ENCODE measurements at regions not wholly inside any gene's neighbourhood (a gene's known extent, or its start where the extent isn't known, plus 50 kb on each side); places are given as distances from the start of the nearest gene placed in this dataset.

GRCh38 chr21:18608226-18608625 is 204.6 kb upstream of the TMPRSS15 start:
- ChIA-PET RAD21 (ENCODE audit: low non-redundant PET in 1 of 2, low total read pairs in 2 of 2, uncharacterized antibody in 2 of 2, unreplicated experiment in 2 of 2) (no interaction called here), CTCF (no interaction called here), POLR2A (no interaction called here)
- no peak overlapping the region for H3K9ac ChIP-seq (ENCODE audit: low read length)
- H3K27me3 ChIP-seq (ENCODE audit: insufficient read depth, low read length): no peaks in the 10 kb centered on the region
- no peak overlapping the region for H3K4me2 ChIP-seq (ENCODE audit: low read length)
- no peaks in the 10 kb centered on the region for H4K20me1 ChIP-seq (ENCODE audit: insufficient read depth)
- H3K79me2 ChIP-seq (ENCODE audit: insufficient read depth, low read length): no peaks in the 10 kb centered on the region
- H3K4me1 ChIP-seq (ENCODE audit: control insufficient read depth in 1 of 2, insufficient read depth in 2 of 2, low read length in 2 of 2): no peaks in the 10 kb centered on the region
- DNase-seq (ENCODE audit: low read depth, low spot score) (no peak), ATAC-seq (no peak)
- intact Hi-C loops (cut with micrococcal nuclease): no loop called here
- no TSS peak for BruUV-seq (replicated peaks)
- H3K9me3 ChIP-seq (ENCODE audit: control insufficient read depth in 1 of 2, insufficient read depth in 1 of 2, low read depth in 1 of 2, low read length in 2 of 2): peaks cover 4 to 23% of the 10 kb centered on the region in 2 experiments; a peak in 2 of 4 replicates
- H3K4me3 ChIP-seq (replicated peaks in 1 of 2; ENCODE audit: low read depth in 1 of 2, low read length in 2 of 2): no peak overlapping the region
- no peak overlapping the region for H2AFZ ChIP-seq (ENCODE audit: low read depth, low read length, poor library complexity, severe bottlenecking)
- H3K36me3 ChIP-seq (ENCODE audit: control insufficient read depth in 1 of 2, insufficient read depth in 2 of 2, low read length in 2 of 2): no peaks in the 10 kb centered on the region
- H3K27ac ChIP-seq (ENCODE audit: low read depth, low read length): no peak overlapping the region
- TF ChIP-seq YY1 (IDR thresholded peaks at IDR 0.05; ENCODE audit: extremely low read depth, insufficient replicate concordance, low read depth, low read length): no peak
- TF ChIP-seq ELF1 (IDR thresholded peaks at IDR 0.05; ENCODE audit: borderline replicate concordance, low read depth): no peak
- TF ChIP-seq EZH2phosphoT487 (IDR thresholded peaks at IDR 0.05; ENCODE audit: borderline replicate concordance): no peak
- no peak for TF ChIP-seq CTCF (IDR thresholded peaks at IDR 0.05 in 2 of 3, conservative IDR thresholded peaks at IDR 0.05 in 1 of 3; ENCODE audit: borderline replicate concordance in 1 of 3, insufficient read depth in 1 of 3, low read depth in 2 of 3, low read length in 2 of 3)
- no peak for TF ChIP-seq CBX3 (IDR thresholded peaks at IDR 0.05; ENCODE audit: low read depth)
- no peak for TF ChIP-seq ZFX (IDR thresholded peaks at IDR 0.05)
- no peak for TF ChIP-seq EGR1 (IDR thresholded peaks at IDR 0.05; ENCODE audit: low read depth)
- no peak for TF ChIP-seq ZBTB33 (IDR thresholded peaks at IDR 0.05; ENCODE audit: extremely low read depth, insufficient replicate concordance, low read length)
- no peak for TF ChIP-seq EZH2 (IDR thresholded peaks at IDR 0.05)
- no peak for TF ChIP-seq SRF (IDR thresholded peaks at IDR 0.05; ENCODE audit: low read depth)
- TF ChIP-seq TCF7L2 (IDR thresholded peaks at IDR 0.05; ENCODE audit: borderline replicate concordance, extremely low read depth, insufficient read depth, insufficient read length): no peak
- TF ChIP-seq CEBPB (IDR thresholded peaks at IDR 0.05; ENCODE audit: low read depth): no peak
- TF ChIP-seq FOSL1 (IDR thresholded peaks at IDR 0.05; ENCODE audit: low read depth): no peak
- no peaks in the 10 kb centered on the region for H3K9me2 ChIP-seq (ENCODE audit: insufficient read depth)

All from HCT116 (cell line).